ENCODE measurements at regions not wholly inside any gene's neighbourhood (a gene's known extent, or its start where the extent isn't known, plus 50 kb on each side); places are given as distances from the start of the nearest gene placed in this dataset.
A peak's percentile ranks its signal among the peaks of the same experiment; 100 is the strongest.

- TF ChIP-seq, protein P1, sequence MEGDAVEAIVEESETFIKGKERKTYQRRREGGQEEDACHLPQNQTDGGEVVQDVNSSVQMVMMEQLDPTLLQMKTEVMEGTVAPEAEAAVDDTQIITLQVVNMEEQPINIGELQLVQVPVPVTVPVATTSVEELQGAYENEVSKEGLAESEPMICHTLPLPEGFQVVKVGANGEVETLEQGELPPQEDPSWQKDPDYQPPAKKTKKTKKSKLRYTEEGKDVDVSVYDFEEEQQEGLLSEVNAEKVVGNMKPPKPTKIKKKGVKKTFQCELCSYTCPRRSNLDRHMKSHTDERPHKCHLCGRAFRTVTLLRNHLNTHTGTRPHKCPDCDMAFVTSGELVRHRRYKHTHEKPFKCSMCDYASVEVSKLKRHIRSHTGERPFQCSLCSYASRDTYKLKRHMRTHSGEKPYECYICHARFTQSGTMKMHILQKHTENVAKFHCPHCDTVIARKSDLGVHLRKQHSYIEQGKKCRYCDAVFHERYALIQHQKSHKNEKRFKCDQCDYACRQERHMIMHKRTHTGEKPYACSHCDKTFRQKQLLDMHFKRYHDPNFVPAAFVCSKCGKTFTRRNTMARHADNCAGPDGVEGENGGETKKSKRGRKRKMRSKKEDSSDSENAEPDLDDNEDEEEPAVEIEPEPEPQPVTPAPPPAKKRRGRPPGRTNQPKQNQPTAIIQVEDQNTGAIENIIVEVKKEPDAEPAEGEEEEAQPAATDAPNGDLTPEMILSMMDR (conservative IDR thresholded peaks at IDR 0.05; ENCODE audit: low read depth, low read length), result no peak
- peak; percentile 65 for TF ChIP-seq EZH2 (IDR thresholded peaks at IDR 0.05; ENCODE audit: borderline replicate concordance, low read depth, low read length, poor library complexity, severe bottlenecking)
These were observed 72.3 kb upstream of the PAX6 start for GRCh38 chr11:31883435-31883834.

Data from A673 (cell line).